Keratinocyte (primary cell): ENCODE measurements at regions not wholly inside any gene's neighbourhood (a gene's known extent, or its start where the extent isn't known, plus 50 kb on each side); places are given as distances from the start of the nearest gene placed in this dataset.

Experiments
- DNase-seq: peaks from one replicate; pipeline ENCODE4 v3.0.0-alpha.2; 2011; ENCODE audit warnings: low read depth, missing footprints, low spot score
- FAIRE-seq: peaks from 2 replicates; lab custom pipeline; 2011; peaks lifted over from hg19 to GRCh38; lab: Jason Lieb, UNC
- H2AFZ ChIP-seq: 2 replicates; pipeline ENCODE4 v1.6.0; 2012; ENCODE audit warnings: low read length, control low read depth, inconsistent platforms; ENCODE audit not compliant: control insufficient read depth
- H3K27ac ChIP-seq: 2 replicates; pipeline ENCODE4 v1.5.1; 2011; ENCODE audit warnings: low read length; ENCODE audit not compliant: control insufficient read depth, insufficient read depth
- H3K27me3 ChIP-seq: 3 replicates; pipeline ENCODE4 v1.6.0; 2011; ENCODE audit warnings: low read length; ENCODE audit not compliant: control insufficient read depth, insufficient read depth; ENCODE audit errors: extremely low read depth
- H3K36me3 ChIP-seq, 2 experiments: 2 replicates in 1 of 2; 3 replicates in 1 of 2; pipeline ENCODE4 v1.5.1; 2011; ENCODE audit warnings: low read length in 2 of 2, mild to moderate bottlenecking in 1 of 2; ENCODE audit not compliant: control insufficient read depth in 2 of 2, insufficient read depth in 2 of 2; ENCODE audit errors: extremely low read depth in 1 of 2
- H3K4me1 ChIP-seq: 3 replicates; pipeline ENCODE4 v1.5.1; 2011; ENCODE audit warnings: low read length; ENCODE audit not compliant: control insufficient read depth, insufficient read depth; ENCODE audit errors: extremely low read depth
- H3K4me2 ChIP-seq: 3 replicates; pipeline ENCODE4 v1.6.0; 2011; ENCODE audit warnings: low read depth, low read length; ENCODE audit not compliant: control insufficient read depth, insufficient read depth; ENCODE audit errors: extremely low read depth
- H3K4me3 ChIP-seq, 3 experiments: fragments of 200-600 bp in 1 of 3; sonication (generic) in 1 of 3; 2 replicates in 2 of 3; 3 replicates in 1 of 3; pipeline ENCODE4 v1.5.1; 2011 to 2016; ENCODE audit warnings: low read length in 3 of 3, mild to moderate bottlenecking in 3 of 3, control low read depth in 2 of 3, inconsistent platforms in 1 of 3, low read depth in 1 of 3, mixed read lengths in 1 of 3, mixed run types in 1 of 3, moderate library complexity in 1 of 3; ENCODE audit not compliant: control insufficient read depth in 2 of 3, insufficient read depth in 2 of 3; ENCODE audit errors: extremely low read depth in 1 of 3
- H3K79me2 ChIP-seq: 2 replicates; pipeline ENCODE4 v1.6.0; 2012; ENCODE audit warnings: low read length; ENCODE audit not compliant: control insufficient read depth, insufficient read depth
- H3K9ac ChIP-seq: 3 replicates; pipeline ENCODE4 v1.6.0; 2011; ENCODE audit warnings: low read length; ENCODE audit not compliant: control insufficient read depth, insufficient read depth; ENCODE audit errors: extremely low read depth
- H3K9me1 ChIP-seq: 3 replicates; pipeline ENCODE4 v1.6.0; 2011; ENCODE audit warnings: low read length; ENCODE audit not compliant: control insufficient read depth, insufficient read depth; ENCODE audit errors: extremely low read depth
- H3K9me3 ChIP-seq: 2 replicates; pipeline ENCODE4 v1.5.1; 2012; ENCODE audit warnings: low read depth, low read length; ENCODE audit not compliant: control insufficient read depth
- H4K20me1 ChIP-seq: 3 replicates; pipeline ENCODE4 v1.6.0; 2011; ENCODE audit warnings: low read length; ENCODE audit not compliant: control insufficient read depth, insufficient read depth; ENCODE audit errors: extremely low read depth
- CTCF ChIP-seq, 3 experiments: IDR thresholded peaks in 1 of 3; conservative IDR thresholded peaks in 1 of 3; optimal IDR thresholded peaks in 1 of 3; 2 replicates in 2 of 3; 3 replicates in 1 of 3; pipeline versions ENCODE3 to v1.5.1; 2011; ENCODE audit warnings: low read length in 3 of 3, mild to moderate bottlenecking in 3 of 3, moderate library complexity in 2 of 3, control low read depth in 1 of 3, inconsistent platforms in 1 of 3; ENCODE audit not compliant: insufficient read depth in 2 of 3; ENCODE audit errors: extremely low read depth in 1 of 3
- EZH2 ChIP-seq: IDR thresholded peaks from one replicate; pipeline ENCODE4 v1.6.1; 2012; ENCODE audit warnings: inconsistent platforms, mild to moderate bottlenecking, low read length, moderate library complexity
- dilution Hi-C: fragments of 300-500 bp; cut with MboI; formaldehyde crosslinking; loops from one replicate; pipeline ENCODE4 v1.7.0; 2020; ENCODE audit warnings: low sequenced_read_pairs; ENCODE audit not compliant: extremely low pct_ligation_motif_present

GRCh38 chr3:106193876-106194275 lies 325.1 kb upstream of the CBLB start:
- no peaks in the 10 kb centered on the region for H3K9me1 ChIP-seq
- H2AFZ ChIP-seq, result no peak overlapping the region
- H3K4me3 ChIP-seq, result no peak overlapping the region
- FAIRE-seq, result no peak
- no peaks in the 10 kb centered on the region for H3K79me2 ChIP-seq
- no peaks in the 10 kb centered on the region for H3K27me3 ChIP-seq
- H3K27ac ChIP-seq, result no peak overlapping the region
- H3K9me3 ChIP-seq, result no peaks in the 10 kb centered on the region
- TF ChIP-seq EZH2 (no peak), CTCF (optimal IDR thresholded peaks at IDR 0.05 in 1 of 3, IDR thresholded peaks at IDR 0.05 in 1 of 3, conservative IDR thresholded peaks at IDR 0.05 in 1 of 3; ENCODE audit: extremely low read depth in 1 of 3, insufficient read depth in 2 of 3, low read length in 3 of 3) (no peak)
- no peaks in the 10 kb centered on the region for H3K36me3 ChIP-seq
- no peak overlapping the region for H3K4me2 ChIP-seq
- dilution Hi-C loops, result no loop called here
- no peaks in the 10 kb centered on the region for H4K20me1 ChIP-seq
- no peak for DNase-seq
- H3K4me1 ChIP-seq, result no peaks in the 10 kb centered on the region
- H3K9ac ChIP-seq, result no peak overlapping the region

- DNase-seq, result no peak
- H3K9me3 ChIP-seq, result no peaks in the 10 kb centered on the region
- TF ChIP-seq EZH2 (no peak), CTCF (optimal IDR thresholded peaks at IDR 0.05 in 1 of 3, IDR thresholded peaks at IDR 0.05 in 1 of 3, conservative IDR thresholded peaks at IDR 0.05 in 1 of 3; ENCODE audit: extremely low read depth in 1 of 3, insufficient read depth in 2 of 3, low read length in 3 of 3) (no peak)
- no peaks in the 10 kb centered on the region for H3K79me2 ChIP-seq
- no peaks in the 10 kb centered on the region for H3K4me1 ChIP-seq
- no peaks in the 10 kb centered on the region for H3K27me3 ChIP-seq
- H3K4me2 ChIP-seq, result no peak overlapping the region
- FAIRE-seq, result no peak
- no peaks in the 10 kb centered on the region for H3K36me3 ChIP-seq
- H4K20me1 ChIP-seq, result no peaks in the 10 kb centered on the region
- H3K9me1 ChIP-seq, result no peaks in the 10 kb centered on the region
- H3K9ac ChIP-seq, result no peak overlapping the region
- no peak overlapping the region for H3K27ac ChIP-seq
- H3K4me3 ChIP-seq, result no peak overlapping the region
- dilution Hi-C loops, result no loop called here
- no peak overlapping the region for H2AFZ ChIP-seq
Observed at GRCh38 chr3:106194726-106195125, 325.9 kb upstream of the CBLB start.
